ENCODE measurements at regions not wholly inside any gene's neighbourhood (a gene's known extent, or its start where the extent isn't known, plus 50 kb on each side); places are given as distances from the start of the nearest gene placed in this dataset.

- TF ChIP-seq, protein P1, sequence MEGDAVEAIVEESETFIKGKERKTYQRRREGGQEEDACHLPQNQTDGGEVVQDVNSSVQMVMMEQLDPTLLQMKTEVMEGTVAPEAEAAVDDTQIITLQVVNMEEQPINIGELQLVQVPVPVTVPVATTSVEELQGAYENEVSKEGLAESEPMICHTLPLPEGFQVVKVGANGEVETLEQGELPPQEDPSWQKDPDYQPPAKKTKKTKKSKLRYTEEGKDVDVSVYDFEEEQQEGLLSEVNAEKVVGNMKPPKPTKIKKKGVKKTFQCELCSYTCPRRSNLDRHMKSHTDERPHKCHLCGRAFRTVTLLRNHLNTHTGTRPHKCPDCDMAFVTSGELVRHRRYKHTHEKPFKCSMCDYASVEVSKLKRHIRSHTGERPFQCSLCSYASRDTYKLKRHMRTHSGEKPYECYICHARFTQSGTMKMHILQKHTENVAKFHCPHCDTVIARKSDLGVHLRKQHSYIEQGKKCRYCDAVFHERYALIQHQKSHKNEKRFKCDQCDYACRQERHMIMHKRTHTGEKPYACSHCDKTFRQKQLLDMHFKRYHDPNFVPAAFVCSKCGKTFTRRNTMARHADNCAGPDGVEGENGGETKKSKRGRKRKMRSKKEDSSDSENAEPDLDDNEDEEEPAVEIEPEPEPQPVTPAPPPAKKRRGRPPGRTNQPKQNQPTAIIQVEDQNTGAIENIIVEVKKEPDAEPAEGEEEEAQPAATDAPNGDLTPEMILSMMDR (conservative IDR thresholded peaks at IDR 0.05; ENCODE audit: control insufficient read depth, insufficient read depth, low read depth, low read length) = no peak
- H3K4me3 ChIP-seq (ENCODE audit: control insufficient read depth, low read depth, low read length) = no peak overlapping the region
- no peak for DNase-seq (ENCODE audit: low read depth)
These were observed 105.6 kb downstream of the MIS18A start for GRCh38 chr21:32173121-32173724.

DNA sequence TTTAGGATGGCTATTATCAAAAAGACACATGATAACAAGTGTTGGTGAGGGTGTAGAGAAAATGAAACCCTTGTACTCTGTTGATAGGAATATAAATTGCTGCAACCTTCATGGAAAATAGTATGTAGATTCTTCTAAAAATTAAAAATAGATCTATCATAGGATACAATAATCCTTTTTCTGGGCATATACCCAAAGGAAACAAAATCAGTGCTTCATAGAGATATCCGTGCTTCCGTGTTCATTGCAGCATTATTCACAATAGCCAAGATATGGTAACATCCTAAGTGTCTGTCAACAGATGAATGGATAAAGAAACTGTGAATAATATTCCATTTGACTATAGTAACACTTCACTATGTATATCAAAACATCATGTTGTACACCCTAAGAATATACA is 106.7 kb downstream of the MIS18A start:
- no peak for DNase-seq (ENCODE audit: low read depth)
- TF ChIP-seq, protein P1 (conservative IDR thresholded peaks at IDR 0.05; ENCODE audit: control insufficient read depth, insufficient read depth, low read depth, low read length) = no peak
- no peak overlapping the region for H3K4me3 ChIP-seq (ENCODE audit: control insufficient read depth, low read depth, low read length)

GRCh38 chr21:32167513-32167912 is 111.3 kb downstream of the MIS18A start:
- TF ChIP-seq, protein P1 (conservative IDR thresholded peaks at IDR 0.05; ENCODE audit: control insufficient read depth, insufficient read depth, low read depth, low read length) = no peak
- no peak for DNase-seq (ENCODE audit: low read depth)
- no peak overlapping the region for H3K4me3 ChIP-seq (ENCODE audit: control insufficient read depth, low read depth, low read length)

GRCh38 chr21:32163386-32163785 is 115.5 kb downstream of the MIS18A start:
- no peak overlapping the region for H3K4me3 ChIP-seq (ENCODE audit: control insufficient read depth, low read depth, low read length)
- no peak for DNase-seq (ENCODE audit: low read depth)
- TF ChIP-seq, protein P1 (conservative IDR thresholded peaks at IDR 0.05; ENCODE audit: control insufficient read depth, insufficient read depth, low read depth, low read length) = no peak

GRCh38 chr21:32162727-32163320 is 116.0 kb downstream of the MIS18A start:
- no peak for DNase-seq (ENCODE audit: low read depth)
- TF ChIP-seq, protein P1 (conservative IDR thresholded peaks at IDR 0.05; ENCODE audit: control insufficient read depth, insufficient read depth, low read depth, low read length) = no peak
- no peak overlapping the region for H3K4me3 ChIP-seq (ENCODE audit: control insufficient read depth, low read depth, low read length)

DNA sequence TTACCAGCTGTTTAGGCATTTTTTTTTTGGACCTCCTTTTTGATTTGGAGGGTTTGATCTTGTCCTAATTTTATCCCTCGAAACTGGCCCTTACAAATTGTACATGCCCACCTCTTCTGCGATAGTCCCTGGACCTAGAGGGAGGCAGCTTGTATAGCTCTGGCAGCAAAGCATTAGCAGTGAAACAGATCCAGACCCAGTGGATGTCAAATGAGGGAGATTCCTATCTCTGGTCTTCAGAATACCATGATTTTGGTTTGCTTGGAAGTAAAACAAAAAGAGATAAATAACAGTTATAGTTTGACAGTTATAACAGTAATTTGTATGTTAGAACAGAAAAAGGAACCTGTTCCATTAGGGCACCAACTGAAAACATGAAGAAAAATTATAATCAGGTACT is 123.6 kb downstream of the MIS18A start:
- TF ChIP-seq, protein P1 (conservative IDR thresholded peaks at IDR 0.05; ENCODE audit: control insufficient read depth, insufficient read depth, low read depth, low read length) = no peak
- no peak for DNase-seq (ENCODE audit: low read depth)
- no peak overlapping the region for H3K4me3 ChIP-seq (ENCODE audit: control insufficient read depth, low read depth, low read length)

All from fibroblast of mammary gland (primary cell).